Breast epithelium (tissue), 4 donors: ENCODE measurements at regions not wholly inside any gene's neighbourhood (a gene's known extent, or its start where the extent isn't known, plus 50 kb on each side); places are given as distances from the start of the nearest gene placed in this dataset.

ENCODE experiments used
- DNase-seq, 2 donors: peaks; one replicate each; pipeline ENCODE4 v3.0.0-alpha.2; 2019; ENCODE audit warnings: low spot score in 2 of 2
- H3K27ac ChIP-seq, 2 donors: fragments of 200-600 bp; sonication (generic) in 1 of 2; one replicate each; pipeline ENCODE4 v1.5.1; 2016 to 2019; ENCODE audit warnings: mild to moderate bottlenecking in 1 of 2
- H3K27me3 ChIP-seq, 2 donors: fragments of 200-600 bp; sonication (generic) in 1 of 2; one replicate each; pipeline versions ENCODE4 v1.5.1 to v1.6.0; 2017 to 2019; ENCODE audit warnings: control low read depth in 1 of 2, mild to moderate bottlenecking in 1 of 2
- H3K36me3 ChIP-seq: fragments of 200-600 bp; one replicate; pipeline ENCODE4 v1.5.1; 2019
- H3K4me1 ChIP-seq, 2 donors: fragments of 200-600 bp; sonication (generic); one replicate each; pipeline ENCODE4 v1.5.1; 2016 to 2019; ENCODE audit warnings: control low read depth in 1 of 2
- H3K4me3 ChIP-seq, 3 donors: fragments of 200-600 bp; sonication (generic); 1 replicate in 2 of 3; 2 replicates in 1 of 3; pipeline ENCODE4 v1.5.1; 2016 to 2019; ENCODE audit warnings: mild to moderate bottlenecking in 3 of 3, moderate library complexity in 2 of 3
- H3K9me3 ChIP-seq, 2 donors: fragments of 200-600 bp; sonication (generic) in 1 of 2; one replicate each; pipeline ENCODE4 v1.5.1; 2016 to 2019; ENCODE audit warnings: control low read depth in 1 of 2
- POLR2A ChIP-seq: fragments of 450-650 bp; IDR thresholded peaks from one replicate; pipeline ENCODE4 v1.6.1; 2016; ENCODE audit warnings: antibody characterized with exemption, mild to moderate bottlenecking, moderate library complexity
- POLR2AphosphoS5 ChIP-seq, 3 donors: sonication (generic); formaldehyde crosslinking; IDR thresholded peaks; one replicate each; pipeline ENCODE4 v1.6.1; 2017; ENCODE audit warnings: antibody characterized with exemption in 3 of 3
- intact Hi-C: fragments of 100-400 bp; cut with DNase I; formaldehyde crosslinking; loops from one replicate; pipeline ENCODE4 v1.15.1; 2023; ENCODE audit warnings: low total_unique reads
- TF ChIP-seq, protein P1 (sequence below), 3 donors: fragments of 450-650 bp; IDR thresholded peaks; one replicate each; pipeline ENCODE4 v1.5.1; 2016 to 2017; ENCODE audit warnings: antibody characterized with exemption in 3 of 3, mild to moderate bottlenecking in 3 of 3, moderate library complexity in 3 of 3

DNA sequence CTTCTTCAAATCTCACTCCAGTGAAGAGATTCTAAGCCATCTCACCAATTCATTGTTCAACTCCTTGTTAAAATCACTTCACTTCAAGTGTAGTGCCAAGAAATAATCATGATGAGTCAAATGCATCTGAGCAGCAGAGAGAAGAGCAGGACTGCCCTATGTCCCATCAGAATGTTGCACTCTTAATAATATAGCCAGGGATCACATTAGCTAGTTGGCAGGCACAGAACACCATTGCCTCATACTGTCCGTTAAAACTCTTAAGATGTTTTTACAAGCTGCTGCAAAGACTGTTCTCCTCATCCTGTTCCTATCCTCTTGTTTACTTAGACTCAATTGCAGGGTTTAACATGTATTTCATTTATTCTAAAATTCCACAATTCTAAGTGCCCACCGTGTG lies 432.9 kb downstream of the PLPP3 start:
- H3K4me3 ChIP-seq: no peak overlapping the region

DNA sequence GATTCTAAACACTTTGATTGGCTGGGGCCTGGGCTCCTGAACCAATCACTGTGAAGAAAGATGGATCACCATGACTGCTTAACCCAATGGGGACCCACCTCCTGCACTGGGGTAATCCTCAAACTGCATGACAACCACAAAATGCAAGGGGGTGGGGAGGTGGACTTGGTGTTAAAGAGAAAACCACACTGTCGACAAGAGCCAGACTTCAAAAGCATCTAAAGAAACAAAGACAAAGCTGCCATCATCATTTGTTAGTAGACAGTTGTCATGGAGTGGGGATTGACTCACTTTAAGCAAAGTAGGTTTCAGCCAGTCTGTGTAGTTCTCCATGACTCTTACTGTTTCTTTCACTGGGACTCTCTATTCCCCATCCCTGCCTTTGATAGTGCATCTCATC lies 433.8 kb downstream of the PLPP3 start:
- Histone ChIP-seq H3K27me3 (no peaks in the 10 kb centered on the region), H3K4me3 (no peak overlapping the region), H3K9me3 (no peaks in the 10 kb centered on the region), H3K27ac (peak overlapping the region in 1 of 2 donors; percentile 46), H3K36me3 (no peaks in the 10 kb centered on the region), H3K4me1 (no peaks in the 10 kb centered on the region)
- TF ChIP-seq POLR2AphosphoS5 (IDR thresholded peaks at IDR 0.05): no peak
- TF ChIP-seq, protein P1, sequence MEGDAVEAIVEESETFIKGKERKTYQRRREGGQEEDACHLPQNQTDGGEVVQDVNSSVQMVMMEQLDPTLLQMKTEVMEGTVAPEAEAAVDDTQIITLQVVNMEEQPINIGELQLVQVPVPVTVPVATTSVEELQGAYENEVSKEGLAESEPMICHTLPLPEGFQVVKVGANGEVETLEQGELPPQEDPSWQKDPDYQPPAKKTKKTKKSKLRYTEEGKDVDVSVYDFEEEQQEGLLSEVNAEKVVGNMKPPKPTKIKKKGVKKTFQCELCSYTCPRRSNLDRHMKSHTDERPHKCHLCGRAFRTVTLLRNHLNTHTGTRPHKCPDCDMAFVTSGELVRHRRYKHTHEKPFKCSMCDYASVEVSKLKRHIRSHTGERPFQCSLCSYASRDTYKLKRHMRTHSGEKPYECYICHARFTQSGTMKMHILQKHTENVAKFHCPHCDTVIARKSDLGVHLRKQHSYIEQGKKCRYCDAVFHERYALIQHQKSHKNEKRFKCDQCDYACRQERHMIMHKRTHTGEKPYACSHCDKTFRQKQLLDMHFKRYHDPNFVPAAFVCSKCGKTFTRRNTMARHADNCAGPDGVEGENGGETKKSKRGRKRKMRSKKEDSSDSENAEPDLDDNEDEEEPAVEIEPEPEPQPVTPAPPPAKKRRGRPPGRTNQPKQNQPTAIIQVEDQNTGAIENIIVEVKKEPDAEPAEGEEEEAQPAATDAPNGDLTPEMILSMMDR (IDR thresholded peaks at IDR 0.05): no peak
- no peak for TF ChIP-seq POLR2A
- no peak for DNase-seq
- intact Hi-C loops: no loop called here

More for the DNA sequence above, 432.9 kb downstream of the PLPP3 start:
- no peak for DNase-seq
- no peaks in the 10 kb centered on the region for H3K9me3 ChIP-seq
- intact Hi-C loops: no loop called here
- H3K27ac ChIP-seq: peak overlapping the region; percentile 46
- no peak for TF ChIP-seq POLR2AphosphoS5 (IDR thresholded peaks at IDR 0.05)
- no peaks in the 10 kb centered on the region for H3K36me3 ChIP-seq
- H3K4me1 ChIP-seq: no peaks in the 10 kb centered on the region
- no peaks in the 10 kb centered on the region for H3K27me3 ChIP-seq

DNA sequence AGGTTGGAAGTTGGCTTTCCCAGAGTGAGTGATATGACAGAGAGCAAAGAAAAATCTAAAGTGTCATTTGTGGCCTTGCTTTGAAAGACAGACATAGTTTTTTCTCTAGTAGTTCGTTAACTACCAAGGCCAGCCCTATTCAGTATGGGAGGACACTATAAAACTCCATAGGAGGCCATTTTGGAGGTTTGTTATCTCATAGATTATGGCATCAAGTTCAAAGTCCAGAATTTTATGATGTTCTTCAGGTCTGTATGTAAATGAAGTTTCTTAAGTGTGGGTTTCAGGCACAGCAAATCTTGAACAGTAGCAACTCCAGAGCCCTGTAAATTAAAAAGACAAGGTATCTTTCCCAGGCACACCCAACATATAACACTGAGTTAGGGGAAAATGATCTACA lies 437.1 kb downstream of the PLPP3 start:
- H3K27ac ChIP-seq: no peak overlapping the region
- no peaks in the 10 kb centered on the region for H3K9me3 ChIP-seq
- H3K36me3 ChIP-seq: no peaks in the 10 kb centered on the region
- DNase-seq: no peak
- H3K27me3 ChIP-seq: no peaks in the 10 kb centered on the region
- TF ChIP-seq, protein P1 (IDR thresholded peaks at IDR 0.05): no peak
- no peak for TF ChIP-seq POLR2A
- TF ChIP-seq POLR2AphosphoS5 (IDR thresholded peaks at IDR 0.05): no peak
- no peak overlapping the region for H3K4me3 ChIP-seq
- H3K4me1 ChIP-seq: no peaks in the 10 kb centered on the region
- intact Hi-C loops: no loop called here

GRCh38 chr1:56139836-56140235 lies 439.5 kb downstream of the PLPP3 start:
- no peak for DNase-seq
- Histone ChIP-seq H3K4me1 (no peaks in the 10 kb centered on the region), H3K9me3 (no peaks in the 10 kb centered on the region), H3K27ac (no peak overlapping the region), H3K4me3 (no peak overlapping the region), H3K27me3 (no peaks in the 10 kb centered on the region), H3K36me3 (no peaks in the 10 kb centered on the region)
- intact Hi-C loops: no loop called here
- TF ChIP-seq POLR2A: no peak
- TF ChIP-seq, protein P1 (IDR thresholded peaks at IDR 0.05): no peak
- no peak for TF ChIP-seq POLR2AphosphoS5 (IDR thresholded peaks at IDR 0.05)

GRCh38 chr1:56137521-56138505 lies 441.6 kb downstream of the PLPP3 start:
- Histone ChIP-seq H3K27me3 (no peaks in the 10 kb centered on the region), H3K27ac (no peak overlapping the region), H3K9me3 (no peaks in the 10 kb centered on the region), H3K4me1 (no peaks in the 10 kb centered on the region), H3K36me3 (no peaks in the 10 kb centered on the region), H3K4me3 (no peak overlapping the region)
- no peak for DNase-seq
- intact Hi-C loops: no loop called here
- TF ChIP-seq POLR2AphosphoS5 (IDR thresholded peaks at IDR 0.05) (no peak), POLR2A (no peak)
- TF ChIP-seq, protein P1 (IDR thresholded peaks at IDR 0.05): no peak
